SK-N-MC (cell line): ENCODE measurements at regions not wholly inside any gene's neighbourhood (a gene's known extent, or its start where the extent isn't known, plus 50 kb on each side); places are given as distances from the start of the nearest gene placed in this dataset.

Experiments used
- EZH2 ChIP-seq: fragments of 200-600 bp; sonication (generic); IDR thresholded peaks from one replicate; pipeline ENCODE4 v1.6.1; 2017; ENCODE audit warnings: antibody characterized with exemption
- FOXP2 ChIP-seq: optimal IDR thresholded peaks from 2 replicates; pipeline ENCODE3; 2011; ENCODE audit warnings: mild to moderate bottlenecking, moderate library complexity; ENCODE audit not compliant: insufficient read depth; ENCODE audit errors: extremely low read length, control extremely low read depth
- POLR2AphosphoS5 ChIP-seq: IDR thresholded peaks from 2 replicates; pipeline ENCODE4 v1.6.1; 2012; ENCODE audit warnings: mild to moderate bottlenecking, low read depth, low read length, borderline replicate concordance

- TF ChIP-seq POLR2AphosphoS5 (no peak), EZH2 (no peak), FOXP2 (no peak)
Observed at GRCh38 chr4:124564121-124564520, 148.4 kb downstream of the ANKRD50 start.
